ENCODE measurements at regions not wholly inside any gene's neighbourhood (a gene's known extent, or its start where the extent isn't known, plus 50 kb on each side); places are given as distances from the start of the nearest gene placed in this dataset.

- Mint-ChIP-seq H3K4me1 (ENCODE audit: low read depth, unreplicated experiment) (peaks cover 2% of the 10 kb centered on the region), H3K9me3 (ENCODE audit: unreplicated experiment) (no peaks in the 10 kb centered on the region), H3K27me3 (ENCODE audit: low read depth, unreplicated experiment) (no peaks in the 10 kb centered on the region), H3K4me3 (ENCODE audit: unreplicated experiment) (no peak overlapping the region), H3K27ac (ENCODE audit: unreplicated experiment) (no peak overlapping the region), H3K36me3 (ENCODE audit: low read depth, unreplicated experiment) (no peaks in the 10 kb centered on the region)
- H3K4me1 ChIP-seq (ENCODE audit: insufficient read depth, low read length), result no peaks in the 10 kb centered on the region
- FAIRE-seq (no peak), DNase-seq (ENCODE audit: low read depth) (no peak)
- no peak overlapping the region for H3K27ac ChIP-seq (ENCODE audit: low read depth, low read length)
- H3K79me2 ChIP-seq (ENCODE audit: insufficient read depth, low read length), result no peaks in the 10 kb centered on the region
- no peak for TF ChIP-seq EZH2 (IDR thresholded peaks at IDR 0.05; ENCODE audit: insufficient read depth, low read length)
- TF ChIP-seq, protein P1, sequence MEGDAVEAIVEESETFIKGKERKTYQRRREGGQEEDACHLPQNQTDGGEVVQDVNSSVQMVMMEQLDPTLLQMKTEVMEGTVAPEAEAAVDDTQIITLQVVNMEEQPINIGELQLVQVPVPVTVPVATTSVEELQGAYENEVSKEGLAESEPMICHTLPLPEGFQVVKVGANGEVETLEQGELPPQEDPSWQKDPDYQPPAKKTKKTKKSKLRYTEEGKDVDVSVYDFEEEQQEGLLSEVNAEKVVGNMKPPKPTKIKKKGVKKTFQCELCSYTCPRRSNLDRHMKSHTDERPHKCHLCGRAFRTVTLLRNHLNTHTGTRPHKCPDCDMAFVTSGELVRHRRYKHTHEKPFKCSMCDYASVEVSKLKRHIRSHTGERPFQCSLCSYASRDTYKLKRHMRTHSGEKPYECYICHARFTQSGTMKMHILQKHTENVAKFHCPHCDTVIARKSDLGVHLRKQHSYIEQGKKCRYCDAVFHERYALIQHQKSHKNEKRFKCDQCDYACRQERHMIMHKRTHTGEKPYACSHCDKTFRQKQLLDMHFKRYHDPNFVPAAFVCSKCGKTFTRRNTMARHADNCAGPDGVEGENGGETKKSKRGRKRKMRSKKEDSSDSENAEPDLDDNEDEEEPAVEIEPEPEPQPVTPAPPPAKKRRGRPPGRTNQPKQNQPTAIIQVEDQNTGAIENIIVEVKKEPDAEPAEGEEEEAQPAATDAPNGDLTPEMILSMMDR (IDR thresholded peaks at IDR 0.05; ENCODE audit: insufficient read depth, low read depth, low read length), result no peak
- H3K4me2 ChIP-seq (ENCODE audit: low read length), result no peak overlapping the region
- no peak overlapping the region for H2AFZ ChIP-seq (ENCODE audit: low read depth, low read length)
- H3K27me3 ChIP-seq (ENCODE audit: insufficient read depth, low read length), result no peaks in the 10 kb centered on the region
- H3K4me3 ChIP-seq (ENCODE audit: insufficient read depth, low read depth, low read length), result no peak overlapping the region
- H3K9me3 ChIP-seq (ENCODE audit: insufficient read depth, low read depth, low read length), result no peaks in the 10 kb centered on the region
- no peak overlapping the region for H3K9ac ChIP-seq (ENCODE audit: low read length)
- H4K20me1 ChIP-seq (ENCODE audit: insufficient read depth, low read length), result no peaks in the 10 kb centered on the region
- no peaks in the 10 kb centered on the region for H3K36me3 ChIP-seq (ENCODE audit: insufficient read depth, low read length)
Measured at GRCh38 chr5:60509519-60509918, 190.4 kb downstream of the DEPDC1B start.

GRCh38 chr5:60507687-60508086 lies 192.3 kb downstream of the DEPDC1B start:
- no peak overlapping the region for H3K9ac ChIP-seq (ENCODE audit: low read length)
- no peak overlapping the region for H3K4me3 ChIP-seq (ENCODE audit: insufficient read depth, low read depth, low read length)
- no peak overlapping the region for H3K27ac Mint-ChIP-seq (ENCODE audit: unreplicated experiment)
- no peak overlapping the region for H2AFZ ChIP-seq (ENCODE audit: low read depth, low read length)
- no peaks in the 10 kb centered on the region for H3K79me2 ChIP-seq (ENCODE audit: insufficient read depth, low read length)
- no peak overlapping the region for H3K4me2 ChIP-seq (ENCODE audit: low read length)
- H4K20me1 ChIP-seq (ENCODE audit: insufficient read depth, low read length), result no peaks in the 10 kb centered on the region
- H3K4me3 Mint-ChIP-seq (ENCODE audit: unreplicated experiment), result no peak overlapping the region
- no peak overlapping the region for H3K27ac ChIP-seq (ENCODE audit: low read depth, low read length)
- FAIRE-seq (no peak), DNase-seq (ENCODE audit: low read depth) (peak; percentile 52)
- no peaks in the 10 kb centered on the region for H3K9me3 Mint-ChIP-seq (ENCODE audit: unreplicated experiment)
- no peaks in the 10 kb centered on the region for H3K27me3 Mint-ChIP-seq (ENCODE audit: low read depth, unreplicated experiment)
- no peaks in the 10 kb centered on the region for H3K27me3 ChIP-seq (ENCODE audit: insufficient read depth, low read length)
- peaks cover 2% of the 10 kb centered on the region for H3K4me1 Mint-ChIP-seq (ENCODE audit: low read depth, unreplicated experiment)
- no peaks in the 10 kb centered on the region for H3K36me3 Mint-ChIP-seq (ENCODE audit: low read depth, unreplicated experiment)
- no peaks in the 10 kb centered on the region for H3K9me3 ChIP-seq (ENCODE audit: insufficient read depth, low read depth, low read length)
- H3K36me3 ChIP-seq (ENCODE audit: insufficient read depth, low read length), result no peaks in the 10 kb centered on the region
- TF ChIP-seq EZH2 (IDR thresholded peaks at IDR 0.05; ENCODE audit: insufficient read depth, low read length), result no peak
- H3K4me1 ChIP-seq (ENCODE audit: insufficient read depth, low read length), result no peaks in the 10 kb centered on the region

DNA sequence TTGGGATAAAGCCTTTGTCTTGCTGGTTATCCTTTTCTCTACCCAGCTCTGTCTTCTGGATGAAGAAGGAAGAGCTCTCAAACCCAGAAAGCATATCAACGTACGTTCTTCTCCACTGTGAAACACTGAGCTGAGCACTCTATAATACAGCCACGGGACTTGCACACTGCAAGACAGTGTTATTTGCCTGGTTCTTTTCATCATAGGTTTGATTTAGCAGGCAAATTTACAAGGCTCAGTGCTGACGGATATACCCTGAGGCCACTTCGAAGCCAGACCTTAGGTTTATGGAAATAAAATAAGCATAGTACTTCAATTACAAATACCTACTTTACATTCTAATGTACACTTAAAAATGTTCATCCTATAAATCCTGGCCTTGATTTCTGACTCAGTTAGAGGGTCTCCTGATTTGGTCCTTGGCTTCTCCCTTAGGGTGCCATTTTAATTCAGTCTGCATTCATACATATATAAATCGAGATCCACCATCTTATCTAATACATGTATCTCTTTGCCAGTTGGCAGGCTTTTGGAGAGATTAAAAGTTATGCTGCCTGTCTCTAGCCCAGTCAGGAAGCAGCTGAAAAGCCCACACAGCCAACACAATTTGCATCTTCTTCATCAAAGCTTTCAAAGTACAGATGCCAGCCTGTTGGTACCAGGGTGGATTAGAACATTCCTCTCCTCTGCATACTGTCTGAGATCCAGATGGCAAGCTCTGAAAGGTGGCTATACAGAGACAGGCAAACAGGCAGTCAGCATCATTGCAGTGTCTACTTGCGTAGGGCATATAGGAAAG lies 194.4 kb downstream of the DEPDC1B start:
- no peak overlapping the region for H3K4me3 Mint-ChIP-seq (ENCODE audit: unreplicated experiment)
- Histone ChIP-seq H2AFZ (ENCODE audit: low read depth, low read length) (no peak overlapping the region), H3K36me3 (ENCODE audit: insufficient read depth, low read length) (no peaks in the 10 kb centered on the region), H3K9ac (ENCODE audit: low read length) (no peak overlapping the region), H3K27me3 (ENCODE audit: insufficient read depth, low read length) (no peaks in the 10 kb centered on the region), H3K4me3 (ENCODE audit: insufficient read depth, low read depth, low read length) (no peak overlapping the region), H3K79me2 (ENCODE audit: insufficient read depth, low read length) (no peaks in the 10 kb centered on the region), H4K20me1 (ENCODE audit: insufficient read depth, low read length) (no peaks in the 10 kb centered on the region), H3K9me3 (ENCODE audit: insufficient read depth, low read depth, low read length) (no peaks in the 10 kb centered on the region), H3K27ac (ENCODE audit: low read depth, low read length) (no peak overlapping the region), H3K4me2 (ENCODE audit: low read length) (no peak overlapping the region), H3K4me1 (ENCODE audit: insufficient read depth, low read length) (no peaks in the 10 kb centered on the region)
- no peaks in the 10 kb centered on the region for H3K36me3 Mint-ChIP-seq (ENCODE audit: low read depth, unreplicated experiment)
- no peaks in the 10 kb centered on the region for H3K27me3 Mint-ChIP-seq (ENCODE audit: low read depth, unreplicated experiment)
- peaks cover 2% of the 10 kb centered on the region for H3K4me1 Mint-ChIP-seq (ENCODE audit: low read depth, unreplicated experiment)
- FAIRE-seq (no peak), DNase-seq (ENCODE audit: low read depth) (no peak)
- no peak overlapping the region for H3K27ac Mint-ChIP-seq (ENCODE audit: unreplicated experiment)
- no peak for TF ChIP-seq EZH2 (IDR thresholded peaks at IDR 0.05; ENCODE audit: insufficient read depth, low read length)
- TF ChIP-seq, protein P1 (IDR thresholded peaks at IDR 0.05; ENCODE audit: insufficient read depth, low read depth, low read length), result no peak
- H3K9me3 Mint-ChIP-seq (ENCODE audit: unreplicated experiment), result no peaks in the 10 kb centered on the region
